Stimulated activated CD4-positive, alpha-beta T cell treated with anti-CD3 and anti-CD28 coated beads, Interleukin-1b, Interleukin-23, amount 100 ng/mL, for 4 hours (primary cell): ENCODE measurements at regions not wholly inside any gene's neighbourhood (a gene's known extent, or its start where the extent isn't known, plus 50 kb on each side); places are given as distances from the start of the nearest gene placed in this dataset.

ENCODE experiments used
- DNase-seq, 2 donors: peaks; one replicate each; pipeline ENCODE4 v3.0.0-alpha.2; 2020; ENCODE audit warnings: low read depth in 2 of 2

- DNase-seq = no peak
Measured at GRCh38 chr3:36269274-36269673, 111.0 kb upstream of the STAC start.

DNA sequence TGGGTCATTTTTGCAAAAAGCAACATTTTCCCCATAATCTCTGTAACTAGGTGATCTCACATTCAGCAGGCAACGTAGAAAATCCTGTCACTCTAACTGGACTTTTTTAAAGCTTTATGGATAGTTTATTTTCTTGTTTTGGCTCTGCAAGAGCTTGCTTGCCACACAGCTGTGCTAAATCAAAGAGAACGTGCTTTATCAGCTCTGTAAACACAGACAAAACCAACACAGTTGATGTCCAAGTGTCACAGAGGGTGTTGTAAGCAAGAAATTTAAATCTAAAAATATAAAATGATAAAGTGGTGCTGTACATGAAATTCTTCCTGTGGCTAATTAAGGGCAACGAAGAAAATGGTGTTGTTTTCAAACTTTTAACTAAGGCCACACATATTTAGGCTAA lies 97.5 kb upstream of the STAC start:
- DNase-seq = no peak

- DNase-seq = no peak
Measured at GRCh38 chr3:36295296-36295695, 85.0 kb upstream of the STAC start.

- no peak for DNase-seq
Measured at GRCh38 chr3:36297195-36297594, 83.1 kb upstream of the STAC start.

GRCh38 chr3:36298188-36298587 lies 82.1 kb upstream of the STAC start:
- no peak for DNase-seq

DNA sequence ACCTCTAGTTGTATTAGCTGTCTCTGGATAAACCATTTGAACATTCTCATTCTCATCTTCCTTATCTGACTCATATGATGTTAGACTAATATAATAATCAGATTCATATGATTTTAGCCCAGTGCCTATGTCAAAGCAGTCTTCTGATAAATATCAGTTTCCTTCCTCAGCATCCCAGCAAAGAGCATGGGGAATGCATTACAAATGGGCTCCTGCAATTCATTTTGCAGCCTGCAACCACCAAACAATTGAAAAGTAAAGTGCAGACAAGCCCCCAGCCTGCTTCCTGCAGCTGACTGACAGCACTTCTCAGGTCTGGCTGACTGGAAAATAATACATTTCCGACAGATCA lies 78.2 kb upstream of the STAC start:
- DNase-seq = no peak

DNA sequence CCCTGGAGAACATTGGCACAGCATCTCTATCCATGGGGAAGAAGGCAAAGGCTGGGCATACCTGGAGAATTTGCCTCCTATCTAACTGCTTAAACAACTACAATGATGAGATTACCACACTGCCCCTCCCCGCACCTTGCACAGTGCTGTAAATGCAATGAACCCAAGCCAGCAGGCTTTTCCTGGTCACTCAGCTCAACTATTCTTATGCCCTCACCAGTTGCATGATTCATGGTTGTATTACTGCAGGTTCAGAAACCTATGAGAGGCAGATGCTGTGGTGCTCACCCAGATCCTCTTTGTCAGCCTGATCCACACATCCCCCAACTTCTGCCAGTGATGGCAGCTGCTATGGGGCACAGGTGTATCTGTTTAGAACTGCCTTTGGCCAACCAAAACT lies 77.7 kb upstream of the STAC start:
- DNase-seq = no peak

DNA sequence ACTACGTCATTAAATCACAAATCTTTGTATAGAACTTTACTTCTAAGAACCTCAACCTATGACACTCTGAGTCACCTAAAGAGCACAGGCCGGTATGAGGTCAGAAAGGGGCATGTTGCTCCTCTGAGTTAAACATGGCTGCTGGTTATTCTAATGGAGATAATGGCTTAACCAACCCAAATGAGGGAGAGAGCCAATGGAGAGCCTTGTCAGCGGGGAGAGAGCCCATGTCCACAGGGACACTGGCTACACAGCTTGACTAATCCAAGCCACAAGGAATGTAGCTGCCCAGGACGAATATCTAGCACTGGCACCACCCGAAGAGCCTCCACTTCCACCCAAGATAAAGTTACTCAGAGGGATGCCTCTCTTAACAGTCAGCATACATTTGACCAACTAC lies 77.0 kb upstream of the STAC start:
- no peak for DNase-seq

DNA sequence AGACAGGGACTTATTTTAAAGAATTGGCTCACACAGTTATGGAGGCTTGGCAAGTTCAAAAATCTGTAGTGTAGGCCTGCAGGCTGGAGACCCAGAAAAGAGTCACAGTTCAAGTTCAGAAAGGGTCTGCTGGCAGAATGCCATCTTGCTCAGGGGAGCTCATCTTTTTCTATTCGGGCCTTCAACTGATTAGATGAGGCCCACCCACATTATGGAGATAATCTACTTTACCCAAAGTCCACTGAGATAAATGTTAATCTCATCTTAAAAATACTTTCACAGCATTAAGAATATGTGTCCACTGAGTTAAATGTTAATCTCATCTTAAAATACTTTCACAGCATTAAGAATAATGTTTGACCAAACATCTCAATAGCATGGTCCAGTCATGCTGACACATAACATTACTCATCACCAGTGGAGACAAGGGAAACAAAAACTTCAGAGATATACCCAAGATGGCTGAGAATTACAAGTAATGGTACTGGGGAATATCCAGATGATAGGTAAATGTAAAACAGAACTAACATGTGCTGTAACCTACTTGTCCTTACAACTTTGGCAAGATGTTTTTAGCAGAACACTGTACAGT lies 74.3 kb upstream of the STAC start:
- no peak for DNase-seq

- DNase-seq = no peak
Measured at GRCh38 chr3:36309092-36309491, 71.2 kb upstream of the STAC start.

- no peak for DNase-seq
Measured at GRCh38 chr3:36312351-36312750, 68.0 kb upstream of the STAC start.

DNA sequence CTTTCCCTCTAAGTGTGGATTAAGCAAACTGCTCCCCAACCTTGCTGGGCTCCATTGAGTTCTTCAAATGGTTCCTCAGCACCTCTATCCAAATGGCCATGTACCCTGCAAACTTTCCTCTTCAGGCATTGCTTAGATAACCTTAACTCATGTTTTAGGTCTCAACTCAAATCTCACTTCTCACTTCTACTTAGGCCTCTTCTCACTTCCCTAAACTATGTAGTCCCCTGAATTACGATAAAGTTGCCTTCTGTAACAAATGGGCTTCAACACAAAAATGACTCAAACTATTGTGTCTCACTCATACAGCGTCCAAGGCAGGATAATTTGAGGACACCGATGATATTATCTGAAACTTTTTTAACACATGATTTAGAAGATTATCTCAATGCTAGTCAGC lies 62.4 kb upstream of the STAC start:
- no peak for DNase-seq

DNA sequence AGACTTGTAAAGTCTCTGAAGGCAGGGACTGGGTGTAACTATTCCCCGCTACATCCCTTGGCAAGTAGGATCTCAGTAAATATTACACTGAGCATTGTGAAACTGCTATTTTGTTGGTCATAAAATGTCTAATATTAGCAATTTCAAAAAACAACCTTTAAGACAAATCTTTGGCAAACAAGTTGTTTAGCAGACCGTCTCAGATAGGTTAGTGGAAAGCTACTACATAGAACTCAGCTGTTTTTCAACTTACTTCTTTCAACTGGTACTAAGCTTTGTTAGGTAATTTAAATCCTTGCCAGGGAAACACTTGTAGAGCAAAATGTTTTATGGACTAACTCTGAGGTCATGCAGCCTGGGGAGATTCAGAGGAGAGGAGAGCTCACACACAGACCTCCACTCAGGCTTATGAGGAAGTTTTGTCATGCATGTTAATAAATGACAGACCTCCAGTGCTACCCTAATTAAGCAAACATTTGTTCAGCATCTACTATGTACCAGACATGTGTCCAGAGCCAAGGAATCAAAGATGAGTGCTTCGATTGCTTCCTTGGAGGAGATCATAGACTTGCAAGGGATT lies 61.6 kb upstream of the STAC start:
- no peak for DNase-seq

DNA sequence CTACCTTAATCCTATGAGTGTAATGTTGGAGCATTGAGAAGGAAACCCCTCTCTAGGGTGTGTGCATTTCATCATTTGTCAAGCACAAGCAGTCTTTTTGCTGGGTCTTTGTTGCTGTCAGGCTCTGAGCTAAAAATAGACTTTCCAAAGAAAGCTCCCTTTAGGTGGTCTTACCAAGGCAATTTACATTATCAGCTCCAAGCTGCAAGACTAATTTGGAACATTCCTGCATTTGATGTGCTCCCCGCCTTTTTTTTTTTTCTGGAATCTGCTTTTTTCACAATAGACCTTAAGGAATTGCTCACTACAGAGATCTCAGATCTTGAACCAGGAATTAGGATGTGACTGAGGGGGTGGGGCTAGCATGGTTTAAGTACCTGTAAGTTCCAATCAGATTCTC lies 60.6 kb upstream of the STAC start:
- DNase-seq = no peak
